Inflammatory macrophage treated with lipopolysaccharide for 1 hour (primary cell): ENCODE measurements at regions not wholly inside any gene's neighbourhood (a gene's known extent, or its start where the extent isn't known, plus 50 kb on each side); places are given as distances from the start of the nearest gene placed in this dataset.

ENCODE experiments used
- DNase-seq, 2 donors: peaks; one replicate each; pipeline ENCODE4 v3.0.0-alpha.2; 2020 to 2022

- no peak for DNase-seq
Observed at GRCh38 chr10:44326474-44327030, 58.3 kb downstream of the CXCL12 start.

GRCh38 chr10:44325596-44326307 is 59.1 kb downstream of the CXCL12 start:
- DNase-seq = no peak

- no peak for DNase-seq
Observed at GRCh38 chr10:44325157-44325556, 59.7 kb downstream of the CXCL12 start.

GRCh38 chr10:44323838-44324237 is 61.1 kb downstream of the CXCL12 start:
- no peak for DNase-seq

GRCh38 chr10:44322137-44322536 is 62.8 kb downstream of the CXCL12 start:
- no peak for DNase-seq

GRCh38 chr10:44320756-44321155 is 64.1 kb downstream of the CXCL12 start:
- no peak for DNase-seq

- DNase-seq = no peak
Observed at GRCh38 chr10:44317856-44318255, 67.0 kb downstream of the CXCL12 start.

- no peak for DNase-seq
Observed at GRCh38 chr10:44316922-44317215, 68.0 kb downstream of the CXCL12 start.

- peak in 1 of 2 donors; percentile 3 for DNase-seq
Observed at GRCh38 chr10:44316187-44316921, 68.5 kb downstream of the CXCL12 start.

GRCh38 chr10:44314802-44315460 is 70.0 kb downstream of the CXCL12 start:
- no peak for DNase-seq

- no peak for DNase-seq
Observed at GRCh38 chr10:44313761-44314165, 71.1 kb downstream of the CXCL12 start.

- no peak for DNase-seq
Observed at GRCh38 chr10:44312401-44312800, 72.5 kb downstream of the CXCL12 start.

- no peak for DNase-seq
Observed at GRCh38 chr10:44311563-44312051, 73.3 kb downstream of the CXCL12 start.

- DNase-seq = peak; percentile 53 to 73
Observed at GRCh38 chr10:44310762-44311562, 73.9 kb downstream of the CXCL12 start.

- no peak for DNase-seq
Observed at GRCh38 chr10:44309939-44310761, 74.7 kb downstream of the CXCL12 start.

- DNase-seq = no peak
Observed at GRCh38 chr10:44309361-44309760, 75.5 kb downstream of the CXCL12 start.

- DNase-seq = no peak
Observed at GRCh38 chr10:44308935-44309334, 76.0 kb downstream of the CXCL12 start.

GRCh38 chr10:44307691-44308090 is 77.2 kb downstream of the CXCL12 start:
- DNase-seq = no peak

GRCh38 chr10:44306762-44307161 is 78.1 kb downstream of the CXCL12 start:
- no peak for DNase-seq

- DNase-seq = no peak
Observed at GRCh38 chr10:44306147-44306710, 78.7 kb downstream of the CXCL12 start.

GRCh38 chr10:44301781-44302355 is 83.0 kb downstream of the CXCL12 start:
- no peak for DNase-seq
